NCI-H2196 (cell line): ENCODE measurements at regions not wholly inside any gene's neighbourhood (a gene's known extent, or its start where the extent isn't known, plus 50 kb on each side); places are given as distances from the start of the nearest gene placed in this dataset.
"Not testable (repeated sequence)": the region's sequence is repeated elsewhere in the genome, so short reads cannot be mapped to it uniquely, and the experiment has no call there.

Experiments
- DNase-seq: peaks from one replicate; lab custom pipeline; 2025; ENCODE audit not compliant: unreplicated experiment; lab: John Stamatoyannopoulos, UW

DNA sequence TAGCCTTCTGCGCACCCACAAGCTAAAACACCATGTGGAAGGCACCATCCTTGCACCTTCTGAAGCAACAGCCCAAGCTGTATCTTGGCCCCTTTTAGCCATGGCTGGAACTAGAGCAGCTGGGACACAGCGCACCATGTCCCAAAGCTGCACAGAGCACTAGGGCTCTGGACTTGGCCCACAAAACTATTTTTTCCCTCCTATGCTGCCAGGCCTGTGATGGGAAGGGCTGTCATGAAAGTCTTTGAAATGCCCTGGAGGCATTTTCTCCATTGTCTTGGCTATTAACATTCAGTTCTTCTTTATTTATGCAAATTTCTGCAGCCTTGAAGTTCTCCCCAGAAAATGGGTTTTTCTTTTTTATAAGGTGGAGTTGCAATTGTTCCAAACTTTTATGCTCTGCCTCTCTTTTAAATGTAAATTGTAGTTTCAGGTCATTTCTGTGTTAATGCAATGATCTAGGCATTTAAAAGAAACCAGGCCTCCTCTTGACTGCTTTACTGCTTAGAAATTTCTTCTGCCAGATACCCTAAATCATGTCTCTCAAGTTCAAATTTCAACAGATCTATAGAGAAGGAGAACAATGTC lies 996.3 kb downstream of the TAF11L14 start:
- no peak for DNase-seq

- DNase-seq: no peak
Measured at GRCh38 chr5:18652404-18653215, 1018.4 kb downstream of the TAF11L14 start.

DNA sequence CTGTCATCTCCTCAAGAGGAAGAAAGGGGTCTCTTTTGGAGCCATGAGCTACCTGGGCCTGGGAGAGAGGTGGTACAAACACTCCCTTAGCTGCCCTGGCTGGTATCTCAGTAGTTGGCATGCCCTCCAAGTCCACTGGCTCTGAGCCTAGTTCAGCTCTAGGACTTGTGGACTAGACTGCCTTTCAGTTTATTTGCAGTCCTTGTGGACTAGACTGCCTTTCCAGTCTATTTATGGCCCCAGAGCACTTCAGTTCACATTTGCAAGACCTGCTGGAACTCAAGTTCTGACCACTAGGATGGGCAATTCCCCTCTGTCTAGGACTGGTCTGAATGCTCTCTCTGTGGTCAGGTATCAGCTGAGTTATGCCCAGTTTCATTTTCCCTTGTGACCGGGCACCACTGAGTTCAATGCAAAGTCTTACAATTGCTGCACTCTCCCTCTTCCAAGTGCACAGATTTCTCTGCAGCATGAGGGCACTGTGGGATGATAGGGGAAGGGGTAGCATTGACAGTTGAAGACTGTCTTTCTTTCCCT lies 1019.0 kb downstream of the TAF11L14 start:
- DNase-seq: no peak

GRCh38 chr5:18660511-18660910 lies 1026.3 kb downstream of the TAF11L14 start:
- no peak for DNase-seq

DNA sequence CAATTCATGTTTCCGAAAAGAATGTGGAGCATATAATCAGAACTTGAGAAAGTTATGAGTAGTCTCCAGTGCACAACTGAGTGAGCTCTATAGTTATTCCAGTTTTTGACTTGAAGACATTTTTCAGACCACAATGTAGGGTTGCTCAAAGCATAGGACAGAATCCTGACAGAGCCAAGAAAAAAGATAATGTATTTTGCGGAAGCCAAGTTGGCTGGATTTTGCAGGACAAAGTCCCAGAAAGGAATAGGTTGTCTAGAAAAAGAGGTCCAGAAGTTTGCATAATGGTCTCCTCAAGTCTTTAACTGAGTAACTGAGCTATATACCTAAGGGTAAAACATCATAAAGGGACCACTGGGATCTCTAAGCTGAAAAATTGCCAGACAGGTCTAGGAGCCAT lies 1028.0 kb downstream of the TAF11L14 start:
- no peak for DNase-seq

DNA sequence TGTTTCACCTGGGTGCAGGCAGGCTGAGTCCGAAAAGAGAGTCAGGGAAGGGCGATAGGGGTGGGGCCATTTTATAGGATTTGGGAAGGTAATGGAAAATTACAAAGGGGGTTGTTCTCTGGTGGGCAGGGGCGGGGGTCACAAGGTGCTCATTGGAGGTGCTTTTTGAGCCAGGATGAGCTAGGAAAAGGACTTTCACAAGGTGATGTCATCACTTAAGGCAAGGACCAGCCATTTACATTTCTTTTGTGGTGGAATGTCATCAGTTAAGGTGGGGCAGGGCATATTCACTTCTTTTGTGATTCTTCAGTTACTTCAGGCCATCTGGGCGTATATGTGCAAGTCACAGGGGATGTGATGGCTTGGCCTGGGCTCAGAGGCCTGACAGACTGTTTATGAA lies 1040.0 kb downstream of the TAF11L14 start:
- DNase-seq: not testable (repeated sequence)

- no peak for DNase-seq
Measured at GRCh38 chr5:18675041-18675440, 1040.8 kb downstream of the TAF11L14 start.

GRCh38 chr5:18686253-18686652 lies 1052.0 kb downstream of the TAF11L14 start:
- no peak for DNase-seq

DNA sequence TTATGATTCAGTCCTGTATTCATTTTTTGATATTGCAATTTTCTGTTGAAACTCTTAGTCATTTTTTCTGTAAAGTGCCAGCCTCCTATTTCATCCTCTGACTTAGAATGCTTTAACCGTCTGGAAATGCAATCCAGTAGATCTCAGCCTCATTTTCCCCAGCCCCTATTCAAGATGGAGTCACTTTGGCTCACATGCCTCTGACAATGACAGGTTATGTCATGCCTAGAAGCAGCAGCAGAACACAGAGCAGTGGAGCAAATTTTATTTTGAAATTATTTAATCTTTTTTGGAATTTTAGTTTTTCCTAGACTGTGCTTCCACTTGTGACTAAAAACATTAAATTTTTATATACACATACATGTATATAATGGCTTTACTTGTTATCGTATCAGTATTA lies 1053.2 kb downstream of the TAF11L14 start:
- DNase-seq: no peak

DNA sequence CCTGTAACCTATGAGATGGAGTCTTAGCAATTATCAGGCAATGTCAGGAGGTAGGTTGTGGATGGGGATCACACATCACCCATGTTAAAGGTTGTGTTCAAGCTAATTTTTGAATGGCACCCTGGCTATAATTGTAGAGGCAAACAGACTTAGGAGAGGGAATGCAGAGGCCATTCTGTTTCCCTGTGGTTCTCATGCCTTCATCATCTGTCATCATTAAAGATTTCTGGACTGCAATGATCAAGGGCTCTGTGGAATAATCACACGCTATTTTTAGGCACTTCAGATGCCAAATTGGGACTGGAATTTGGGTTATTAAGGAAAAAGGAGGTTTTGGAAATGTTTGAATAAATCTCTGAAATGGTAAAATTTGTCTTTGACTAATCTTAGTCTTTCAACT lies 1065.4 kb downstream of the TAF11L14 start:
- DNase-seq: no peak

DNA sequence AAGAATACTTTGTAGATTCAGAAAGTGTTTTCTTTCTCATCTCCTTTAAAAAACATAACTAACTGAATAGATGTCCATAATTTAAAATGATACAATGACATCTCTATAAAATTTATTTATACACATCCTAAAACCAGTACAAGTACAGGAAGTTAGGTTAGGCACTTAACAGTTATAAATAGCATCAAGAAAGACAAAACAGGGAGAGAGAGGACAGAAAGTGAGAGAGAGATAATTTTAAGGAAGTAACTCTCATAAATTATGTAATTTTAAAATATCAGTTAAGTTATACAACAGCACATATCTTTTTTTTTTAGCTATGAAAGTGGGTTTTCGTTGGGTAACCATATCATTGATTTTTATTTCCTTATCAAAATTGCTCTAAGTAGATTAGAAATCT lies 1068.6 kb downstream of the TAF11L14 start:
- no peak for DNase-seq

DNA sequence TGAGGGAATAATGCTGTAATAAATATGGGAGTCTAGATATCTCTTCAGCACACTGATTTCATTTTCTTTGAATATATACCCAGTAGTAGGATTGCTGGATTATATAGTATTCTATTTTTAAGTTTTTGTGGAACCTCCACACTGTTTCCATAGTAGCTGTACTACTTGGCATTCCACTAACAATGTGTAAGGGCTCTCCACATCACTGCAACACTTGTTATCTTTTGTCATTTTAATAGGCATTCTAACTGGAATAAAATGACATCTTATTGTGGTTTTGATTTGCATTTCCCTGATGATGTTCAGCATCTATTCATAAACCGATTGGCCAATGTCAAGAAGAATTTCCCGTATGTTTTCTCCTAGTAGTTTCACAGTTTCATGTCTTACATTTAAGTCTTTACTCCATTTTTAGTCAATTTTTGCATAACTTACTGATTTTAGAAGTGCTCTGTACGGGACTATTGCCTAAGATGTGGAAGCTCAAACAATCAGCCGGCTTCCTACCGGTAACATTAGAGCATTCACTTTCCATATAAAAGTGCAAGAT lies 1078.8 kb downstream of the TAF11L14 start:
- DNase-seq: no peak

DNA sequence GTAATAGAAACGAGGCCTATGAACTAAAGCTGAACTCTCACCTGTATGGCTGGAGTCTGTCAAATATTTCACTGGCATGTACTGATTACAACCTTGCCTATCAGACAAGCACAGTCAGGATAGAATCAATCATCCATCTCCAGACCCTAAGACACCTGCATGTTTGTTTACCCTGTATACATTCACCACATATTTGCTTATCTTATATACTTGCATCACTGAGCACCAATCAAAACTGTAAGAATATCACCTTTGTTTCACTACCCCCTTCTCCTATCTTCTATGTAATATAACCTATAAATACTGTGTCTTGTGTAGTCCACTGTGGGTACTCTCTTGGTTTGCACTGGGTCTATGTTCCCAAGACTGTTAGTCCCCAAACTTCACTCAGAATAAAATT lies 1085.7 kb downstream of the TAF11L14 start:
- DNase-seq: no peak

DNA sequence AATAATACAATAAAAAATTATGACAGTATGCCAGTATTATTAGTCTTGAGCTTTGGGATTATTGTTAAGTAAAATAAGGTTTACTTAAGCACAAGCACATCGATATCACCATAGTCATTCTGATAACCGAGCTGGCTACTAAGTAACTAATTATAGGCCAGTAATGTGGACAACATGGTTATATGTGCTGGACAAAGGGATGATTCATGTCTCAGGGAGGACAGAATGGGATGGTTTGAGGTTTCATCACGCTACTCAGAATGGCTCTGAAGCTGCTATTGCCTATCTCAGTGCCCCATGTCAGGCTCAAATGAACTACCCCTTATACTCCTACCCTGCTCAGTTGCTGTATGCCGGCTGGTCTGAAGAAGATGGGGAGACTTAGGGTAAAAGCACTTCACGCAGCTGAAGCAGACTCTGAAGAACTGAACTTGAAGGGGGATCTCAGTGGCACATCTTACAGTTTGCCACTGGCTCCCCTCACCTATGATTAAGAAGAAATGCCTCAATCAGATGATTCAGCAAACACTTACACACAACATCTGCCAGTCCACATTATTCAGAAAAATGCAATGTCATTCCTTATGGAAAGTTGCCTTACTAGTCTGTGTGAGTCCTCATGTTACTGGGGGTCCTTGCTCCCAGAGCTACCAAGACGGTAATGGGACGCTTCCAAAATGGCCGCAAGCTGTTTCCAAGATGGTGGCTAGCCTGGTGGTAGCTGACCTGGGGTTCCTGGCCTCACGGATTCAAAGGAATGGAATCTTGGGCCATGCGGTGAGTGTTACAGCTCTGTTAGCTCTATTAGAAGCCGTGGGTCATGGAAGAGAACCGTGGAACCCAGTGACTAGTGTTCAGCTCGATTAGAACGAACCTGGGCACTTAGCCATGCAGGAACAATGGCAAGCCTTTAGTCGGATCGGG lies 1098.6 kb downstream of the TAF11L14 start:
- no peak for DNase-seq

DNA sequence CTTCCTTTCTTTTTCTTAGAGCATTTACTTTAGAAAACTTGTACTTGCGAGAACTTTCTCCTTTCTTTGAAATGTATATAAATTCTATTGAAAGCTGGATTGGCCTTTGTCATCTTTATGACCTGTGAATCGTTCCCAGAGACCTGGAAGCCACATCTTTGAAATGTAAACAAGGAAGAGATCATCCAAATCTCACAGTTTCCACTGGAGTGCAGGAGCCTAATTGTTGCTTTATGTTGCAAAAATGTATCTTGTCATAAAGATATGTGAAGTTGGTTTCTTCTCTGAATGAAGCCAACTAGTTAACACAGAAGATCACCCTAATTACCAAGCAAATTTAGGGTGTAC lies 1101.8 kb downstream of the TAF11L14 start:
- no peak for DNase-seq

DNA sequence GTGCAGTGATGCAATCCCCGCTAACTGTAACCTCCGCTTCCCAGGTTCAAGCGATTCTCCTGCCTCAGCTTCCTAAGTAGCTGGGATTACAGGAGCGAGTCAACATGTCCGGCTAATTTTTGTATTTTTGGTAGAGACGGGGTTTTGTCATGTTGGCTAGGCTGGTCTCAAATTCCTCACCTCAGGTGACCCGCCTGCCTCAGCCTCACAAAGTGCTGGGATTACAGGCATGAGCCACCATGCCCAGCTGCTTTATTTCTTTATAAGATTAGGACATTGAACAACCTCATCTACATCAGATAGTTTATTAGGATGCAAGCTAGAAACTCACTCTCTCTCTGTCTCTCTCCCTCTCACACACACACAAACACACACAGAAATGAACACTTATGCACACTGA lies 1102.5 kb downstream of the TAF11L14 start:
- DNase-seq: not testable (repeated sequence)

DNA sequence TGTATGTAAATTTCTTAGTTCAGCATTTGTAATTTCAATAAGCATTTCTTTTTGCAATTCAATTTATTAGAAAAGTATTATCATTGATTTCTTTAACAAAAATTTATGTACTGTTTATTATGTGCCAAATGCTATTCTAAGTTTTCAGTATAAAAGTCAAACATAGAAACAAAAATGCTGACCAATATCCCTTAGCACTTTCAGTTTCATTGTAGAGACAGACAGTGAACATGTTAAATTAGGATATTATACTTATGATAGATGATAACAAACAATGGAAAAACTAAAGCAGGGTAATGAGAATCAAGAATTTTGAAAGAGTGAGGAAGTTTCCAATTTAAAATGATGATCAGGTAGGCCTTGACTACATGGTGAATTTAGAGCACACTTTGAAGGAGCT lies 1106.0 kb downstream of the TAF11L14 start:
- DNase-seq: no peak

- no peak for DNase-seq
Measured at GRCh38 chr5:18742830-18743229, 1108.6 kb downstream of the TAF11L14 start.

DNA sequence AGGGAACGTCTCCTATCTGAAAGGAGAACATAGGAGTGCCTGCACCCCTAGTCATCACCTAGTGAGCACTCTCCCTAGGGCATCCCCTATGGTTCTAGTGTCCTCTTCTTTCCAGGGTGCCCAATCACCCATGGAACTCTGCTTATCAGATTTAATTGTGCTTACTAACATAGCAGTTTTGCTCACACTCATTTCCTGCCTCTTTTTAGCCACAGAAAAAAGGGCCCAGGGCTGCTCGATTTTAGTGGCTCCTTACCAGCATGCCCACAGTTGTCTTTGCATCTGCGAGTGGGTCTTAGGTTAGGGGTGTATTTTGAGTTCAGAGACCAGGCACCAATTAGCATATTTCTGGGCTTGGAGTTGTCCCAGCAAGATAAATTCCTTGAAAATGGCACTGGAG lies 1110.2 kb downstream of the TAF11L14 start:
- DNase-seq: no peak

- DNase-seq: peak; percentile 31
Measured at GRCh38 chr5:18745042-18745987, 1111.1 kb downstream of the TAF11L14 start.
